HG02852 (cell line): ENCODE measurements at regions not wholly inside any gene's neighbourhood (a gene's known extent, or its start where the extent isn't known, plus 50 kb on each side); places are given as distances from the start of the nearest gene placed in this dataset.

Source experiments
- ATAC-seq: cut with Tn5 transposase; IDR thresholded peaks from one replicate; pipeline ENCODE4 v1.9.1; 2021; ENCODE audit warnings: mild to moderate bottlenecking, moderate library complexity; ENCODE audit not compliant: unreplicated experiment

GRCh38 chr5:8376478-8376877 lies 507.5 kb downstream of the MTRR start:
- ATAC-seq = no peak

- no peak for ATAC-seq
These were observed 513.0 kb downstream of the MTRR start for GRCh38 chr5:8381972-8382371.

- ATAC-seq = no peak
These were observed 513.5 kb downstream of the MTRR start for GRCh38 chr5:8382456-8382855.

GRCh38 chr5:8383616-8384015 lies 514.7 kb downstream of the MTRR start:
- ATAC-seq = no peak

GRCh38 chr5:8386719-8387288 lies 517.9 kb downstream of the MTRR start:
- ATAC-seq = no peak

- no peak for ATAC-seq
These were observed 523.0 kb downstream of the MTRR start for GRCh38 chr5:8391911-8392310.

GRCh38 chr5:8393240-8393639 lies 524.3 kb downstream of the MTRR start:
- no peak for ATAC-seq

- ATAC-seq = no peak
These were observed 526.0 kb downstream of the MTRR start for GRCh38 chr5:8394965-8395364.

GRCh38 chr5:8396246-8396645 lies 527.3 kb downstream of the MTRR start:
- no peak for ATAC-seq

- ATAC-seq = no peak
These were observed 527.8 kb downstream of the MTRR start for GRCh38 chr5:8396756-8397155.

GRCh38 chr5:8399471-8399870 lies 530.5 kb downstream of the MTRR start:
- no peak for ATAC-seq

GRCh38 chr5:8408258-8408657 lies 539.3 kb downstream of the MTRR start:
- no peak for ATAC-seq

GRCh38 chr5:8410618-8411017 lies 541.7 kb downstream of the MTRR start:
- no peak for ATAC-seq

- ATAC-seq = no peak
These were observed 545.0 kb downstream of the MTRR start for GRCh38 chr5:8413975-8414374.

GRCh38 chr5:8417316-8418048 lies 548.5 kb downstream of the MTRR start:
- no peak for ATAC-seq

- ATAC-seq = no peak
These were observed 549.1 kb downstream of the MTRR start for GRCh38 chr5:8418049-8418426.

GRCh38 chr5:8429778-8430758 lies 561.1 kb downstream of the MTRR start:
- ATAC-seq = no peak

GRCh38 chr5:8434501-8434900 lies 565.6 kb downstream of the MTRR start:
- ATAC-seq = no peak

- no peak for ATAC-seq
These were observed 568.0 kb downstream of the MTRR start for GRCh38 chr5:8436924-8437323.

GRCh38 chr5:8445139-8445538 lies 576.2 kb downstream of the MTRR start:
- no peak for ATAC-seq

- peak; percentile 78 for ATAC-seq
These were observed 577.2 kb downstream of the MTRR start for GRCh38 chr5:8446179-8446578.

- ATAC-seq = no peak
These were observed 587.9 kb downstream of the MTRR start for GRCh38 chr5:8456846-8457186.
